ENCODE measurements at regions not wholly inside any gene's neighbourhood (a gene's known extent, or its start where the extent isn't known, plus 50 kb on each side); places are given as distances from the start of the nearest gene placed in this dataset.

- DNase-seq (ENCODE audit: low read depth in 2 of 2) = no peak
Observed at GRCh38 chr6:16852671-16853070, 91.4 kb upstream of the ATXN1 start.

GRCh38 chr6:16851758-16852157 lies 90.5 kb upstream of the ATXN1 start:
- DNase-seq (ENCODE audit: low read depth in 2 of 2) = no peak

DNA sequence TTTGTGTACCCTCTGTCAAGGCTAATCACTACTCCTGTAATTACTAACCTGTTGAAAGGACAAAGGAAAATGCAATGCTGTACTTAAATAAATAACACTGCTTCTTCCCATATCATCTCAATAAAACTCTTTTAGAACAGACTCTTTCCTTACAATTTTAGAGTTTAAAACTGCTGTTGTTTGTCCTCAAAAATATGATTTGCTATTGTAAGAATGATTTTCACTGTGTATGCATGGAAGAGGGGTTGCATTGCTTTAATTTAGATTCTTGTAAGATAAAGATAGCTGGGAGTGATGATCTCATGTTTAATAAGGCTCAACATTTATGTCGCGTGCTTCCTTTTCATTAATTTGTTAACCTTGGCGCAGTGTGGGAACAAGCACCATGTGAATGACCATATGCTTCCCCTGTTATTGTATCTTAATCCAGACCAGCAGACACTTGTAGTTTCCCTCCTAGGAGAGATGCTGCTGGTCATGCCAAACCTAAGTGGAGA lies 89.8 kb upstream of the ATXN1 start:
- DNase-seq (ENCODE audit: low read depth in 2 of 2) = no peak

GRCh38 chr6:16850681-16851026 lies 89.4 kb upstream of the ATXN1 start:
- no peak for DNase-seq (ENCODE audit: low read depth in 2 of 2)

DNA sequence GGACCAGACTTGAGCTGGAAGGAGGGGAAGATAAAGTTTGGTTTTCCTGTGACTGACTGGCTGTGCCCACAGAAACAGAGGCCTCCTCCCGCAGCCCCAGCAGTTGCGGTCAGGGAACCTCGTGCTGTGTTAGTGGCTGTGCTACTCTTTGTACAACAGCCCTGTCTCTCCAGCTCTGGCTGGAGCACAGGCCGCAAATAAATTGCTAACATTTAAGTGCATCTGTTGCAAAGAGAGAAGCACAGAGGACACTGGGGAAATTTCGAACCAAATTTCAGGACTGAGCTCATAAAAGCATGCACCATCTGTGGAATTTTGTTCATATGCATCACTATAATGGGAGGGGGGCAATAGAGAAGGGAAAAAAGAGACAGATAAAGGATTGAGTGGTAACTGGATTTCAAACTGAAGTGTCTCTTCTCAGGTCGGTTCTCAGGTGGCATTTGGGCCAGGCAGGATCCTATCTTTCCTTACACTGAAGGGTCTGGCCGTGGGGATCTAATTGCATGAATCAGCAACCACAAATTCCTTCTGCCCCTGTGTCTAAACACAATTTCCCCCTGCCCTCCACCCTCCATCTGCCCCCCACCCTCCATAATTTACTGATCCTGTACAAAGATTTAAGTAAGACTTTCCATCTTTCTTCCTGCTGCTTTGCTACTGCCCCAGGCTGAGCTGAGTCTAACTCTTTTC lies 88.9 kb upstream of the ATXN1 start:
- DNase-seq (ENCODE audit: low read depth in 2 of 2) = no peak

- no peak for DNase-seq (ENCODE audit: low read depth in 2 of 2)
Observed at GRCh38 chr6:16849280-16849987, 88.2 kb upstream of the ATXN1 start.

DNA sequence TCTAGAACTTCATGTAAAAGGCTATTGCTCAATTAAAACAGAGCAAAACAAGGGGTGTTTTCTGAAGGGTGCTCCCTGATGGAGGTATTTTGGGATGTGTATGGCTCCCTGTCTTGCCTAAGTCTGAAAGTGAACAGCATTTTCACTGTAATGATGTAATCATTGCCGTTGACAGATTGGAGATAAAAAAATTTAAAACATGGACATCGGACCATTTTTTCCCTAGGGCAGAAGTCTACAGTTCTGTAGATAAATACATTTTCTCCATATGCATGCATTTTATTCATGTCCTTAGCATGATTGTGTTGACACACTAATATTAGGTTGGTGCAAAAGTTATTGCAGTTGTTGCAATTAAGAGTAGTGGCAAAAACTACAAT lies 85.1 kb upstream of the ATXN1 start:
- no peak for DNase-seq (ENCODE audit: low read depth in 2 of 2)

DNA sequence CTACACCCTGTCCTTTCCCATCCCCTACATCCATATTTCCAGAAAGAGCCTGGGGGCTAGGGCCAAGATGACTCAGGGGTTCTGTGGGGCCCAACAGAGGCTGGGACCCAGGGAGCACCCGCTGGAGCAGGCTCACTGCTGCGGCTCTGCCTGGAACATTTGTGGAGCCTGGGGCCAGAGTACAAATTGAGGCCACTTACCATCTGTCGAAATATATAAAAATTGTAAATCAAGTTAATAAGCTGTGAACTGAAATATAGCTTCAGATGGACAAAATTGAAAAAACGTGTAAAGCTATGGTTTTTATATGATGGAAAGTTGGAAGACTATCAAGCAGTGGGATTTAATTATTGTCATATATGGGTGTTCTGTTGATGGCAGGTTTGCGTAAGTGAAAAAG lies 82.9 kb upstream of the ATXN1 start:
- no peak for DNase-seq (ENCODE audit: low read depth in 2 of 2)

DNA sequence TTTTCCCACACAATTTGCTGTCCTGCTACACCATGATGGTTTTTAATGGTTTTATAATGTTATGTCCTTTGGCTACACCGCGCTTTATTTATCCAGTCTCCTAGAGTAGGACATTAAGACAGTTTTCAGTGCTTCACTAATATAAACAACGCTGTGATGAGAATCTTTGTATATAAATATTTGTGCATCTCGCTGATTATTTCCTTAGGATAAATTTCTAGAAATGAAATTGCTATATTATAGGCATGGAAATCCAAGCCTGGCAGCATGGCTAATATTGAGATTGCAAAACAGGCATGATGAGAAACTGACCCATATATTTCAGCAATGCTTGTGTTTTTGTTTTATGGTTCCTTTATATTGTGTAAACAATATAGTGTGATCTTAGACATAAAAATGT lies 81.4 kb upstream of the ATXN1 start:
- no peak for DNase-seq (ENCODE audit: low read depth in 2 of 2)

DNA sequence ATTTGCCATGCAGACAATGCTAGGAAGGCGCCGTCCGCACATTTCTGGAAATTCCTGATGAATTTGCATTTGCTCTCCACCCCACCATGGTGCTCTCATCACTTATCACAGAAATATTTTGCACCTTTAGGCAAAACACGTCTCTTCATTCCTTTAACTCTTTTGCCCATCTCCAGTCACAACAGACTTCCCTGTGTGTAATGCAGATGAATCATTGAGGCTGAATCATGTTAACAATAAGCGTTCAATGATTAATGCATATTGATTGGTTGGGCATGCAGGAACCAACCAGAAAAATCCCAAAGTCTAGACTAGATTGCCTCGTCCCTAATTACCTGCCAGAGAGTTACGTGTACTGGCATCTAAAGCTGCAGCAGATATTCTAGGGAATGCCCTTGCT lies 80.0 kb upstream of the ATXN1 start:
- DNase-seq (ENCODE audit: low read depth in 2 of 2) = no peak

- no peak for DNase-seq (ENCODE audit: low read depth in 2 of 2)
Observed at GRCh38 chr6:16840725-16841124, 79.5 kb upstream of the ATXN1 start.

DNA sequence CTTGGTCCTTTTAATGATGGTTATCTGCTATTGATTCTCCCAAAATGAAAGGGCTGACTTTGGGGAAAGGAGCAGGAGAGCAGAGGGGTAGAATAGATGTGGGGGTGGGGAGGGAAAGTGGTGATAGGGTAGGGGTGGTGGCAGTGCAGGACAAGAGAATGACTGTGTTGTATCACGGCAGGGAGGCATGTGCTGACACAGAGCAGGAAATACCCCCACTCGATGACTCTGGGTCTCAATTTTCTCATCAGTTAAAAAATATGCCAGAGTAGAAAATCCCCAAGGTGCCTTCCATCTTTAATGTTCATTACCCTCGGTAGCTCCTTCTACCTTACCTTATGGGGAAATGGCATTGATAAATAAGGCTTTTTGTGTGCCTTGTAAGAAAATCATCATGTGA lies 79.0 kb upstream of the ATXN1 start:
- no peak for DNase-seq (ENCODE audit: low read depth in 2 of 2)

DNA sequence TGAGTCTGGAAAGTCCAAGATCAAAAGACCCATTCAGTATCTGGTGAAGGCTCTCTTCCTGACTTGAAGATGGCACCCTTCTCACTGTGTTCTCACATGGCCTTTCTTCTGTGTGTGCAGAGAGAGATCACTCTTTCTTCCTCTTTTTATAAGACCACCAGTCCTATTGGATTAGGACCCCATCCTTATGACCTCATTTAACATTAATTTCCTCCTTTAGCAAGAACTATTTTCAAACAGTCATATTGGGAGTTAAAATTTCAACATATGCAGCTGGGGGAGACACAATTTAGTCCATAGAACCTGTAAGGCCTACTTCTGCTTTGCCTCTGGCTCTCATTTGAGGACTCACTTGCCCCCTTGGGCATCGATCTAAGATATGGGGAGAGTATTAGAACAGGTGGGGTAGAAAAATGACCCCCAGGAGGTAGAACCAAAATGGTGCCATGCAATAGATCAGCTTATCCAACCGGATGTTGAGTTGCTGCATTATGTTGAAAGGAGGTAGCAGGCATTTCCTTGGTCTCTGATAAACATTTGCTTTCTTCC lies 78.4 kb upstream of the ATXN1 start:
- no peak for DNase-seq (ENCODE audit: low read depth in 2 of 2)

GRCh38 chr6:16837217-16837972 lies 76.1 kb upstream of the ATXN1 start:
- DNase-seq (ENCODE audit: low read depth in 2 of 2) = no peak

DNA sequence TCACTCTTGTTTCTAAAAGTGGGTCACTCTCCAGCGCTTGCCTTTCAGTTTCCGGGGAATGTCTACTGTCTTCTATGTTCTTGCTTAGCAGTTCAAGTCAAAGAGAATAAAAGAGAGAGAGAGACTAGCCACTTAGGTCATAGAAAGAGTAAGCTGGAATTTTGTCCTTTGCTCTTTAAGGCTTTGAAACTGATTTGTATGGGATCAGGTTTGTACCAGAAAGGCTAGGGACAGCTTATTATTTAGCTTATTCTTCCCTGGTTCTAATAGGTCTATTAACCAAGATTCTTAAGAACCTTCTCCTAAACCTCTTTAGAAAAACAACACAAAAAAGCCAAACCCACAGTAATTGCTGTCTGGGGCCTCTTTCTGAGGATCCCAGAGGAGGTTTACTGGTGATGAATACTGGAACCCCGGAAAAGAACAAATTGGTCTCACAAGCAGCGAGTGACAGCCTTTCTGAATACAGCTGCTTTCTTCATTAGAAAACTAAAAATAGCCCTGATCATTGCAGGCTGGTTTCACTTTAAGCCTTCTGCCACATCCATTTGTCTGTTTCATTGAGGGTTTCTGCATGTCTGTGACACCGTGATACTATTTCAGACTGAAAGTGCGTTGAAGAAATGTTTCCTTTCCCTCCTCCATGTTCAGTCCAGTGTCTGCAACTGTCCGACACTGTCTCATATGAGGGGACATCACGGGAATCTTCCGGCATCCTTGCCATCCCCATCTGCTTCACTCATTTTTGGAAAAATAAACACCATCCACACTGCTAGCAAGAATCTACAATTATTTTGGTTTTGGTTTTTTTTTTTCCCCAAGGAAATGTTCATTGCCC lies 75.1 kb upstream of the ATXN1 start:
- DNase-seq (ENCODE audit: low read depth in 2 of 2) = no peak

DNA sequence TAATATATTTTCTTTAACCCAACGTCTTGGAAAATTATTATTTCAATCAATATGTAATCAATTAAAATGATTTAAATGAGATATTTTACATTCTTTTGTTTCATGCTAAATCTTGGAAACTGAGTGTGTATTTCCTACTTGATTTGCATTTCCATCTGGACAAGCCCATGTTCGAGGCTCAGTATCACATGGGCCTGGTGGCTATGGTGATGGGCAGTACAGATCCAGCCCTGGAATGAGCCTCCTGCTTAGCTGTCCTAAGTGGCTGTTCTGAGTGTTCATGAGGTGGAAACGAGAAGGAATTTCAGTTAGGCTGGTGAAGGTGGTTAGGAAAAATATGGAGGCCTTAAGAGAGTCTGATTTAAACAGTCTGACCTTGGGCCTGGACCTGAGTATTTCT lies 73.0 kb upstream of the ATXN1 start:
- DNase-seq (ENCODE audit: low read depth in 2 of 2) = no peak

- no peak for DNase-seq (ENCODE audit: low read depth in 2 of 2)
Observed at GRCh38 chr6:16832721-16833120, 71.5 kb upstream of the ATXN1 start.

- no peak for DNase-seq (ENCODE audit: low read depth in 2 of 2)
Observed at GRCh38 chr6:16832043-16832567, 70.8 kb upstream of the ATXN1 start.

DNA sequence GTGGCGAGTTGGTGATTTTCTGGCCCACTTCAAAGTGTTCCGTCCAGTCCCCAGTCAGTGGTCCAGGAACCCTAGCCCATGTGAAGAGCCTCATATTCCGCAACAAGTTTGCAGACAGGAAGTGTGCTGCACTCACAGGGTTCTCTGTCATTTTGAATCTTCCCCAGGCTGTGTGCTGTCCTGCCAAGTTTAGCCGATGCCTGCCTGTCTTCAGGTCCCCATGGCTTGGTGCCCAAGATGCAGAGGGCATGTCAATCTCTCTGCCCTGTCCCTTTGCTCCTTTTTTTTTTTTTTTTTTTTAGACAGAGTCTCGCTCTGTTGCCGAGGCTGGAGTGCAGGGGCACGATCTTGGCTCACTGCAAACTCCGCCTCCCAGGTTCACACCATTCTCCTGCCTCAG lies 69.9 kb upstream of the ATXN1 start:
- DNase-seq (ENCODE audit: low read depth in 2 of 2) = no peak

DNA sequence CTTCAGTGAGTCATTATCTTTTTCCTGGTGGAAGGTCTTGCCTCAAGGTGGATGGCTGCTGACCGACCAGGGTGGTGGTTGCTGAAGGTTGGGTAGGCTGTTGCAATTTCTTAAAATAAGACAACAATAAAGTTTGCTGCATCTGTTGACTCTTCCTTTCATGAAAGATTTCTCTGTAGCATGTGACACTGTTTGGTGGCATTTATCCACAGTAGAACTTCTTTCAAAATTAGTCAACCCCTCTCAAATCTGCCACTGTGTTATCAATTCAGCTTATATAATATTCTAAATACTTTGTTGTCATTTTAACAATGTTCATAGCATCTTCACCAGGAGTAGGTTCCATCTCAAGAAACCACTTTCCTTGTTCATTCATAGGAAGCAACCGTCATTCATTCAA lies 66.8 kb upstream of the ATXN1 start:
- DNase-seq (ENCODE audit: low read depth in 2 of 2) = no peak

- no peak for DNase-seq (ENCODE audit: low read depth in 2 of 2)
Observed at GRCh38 chr6:16827627-16828026, 66.4 kb upstream of the ATXN1 start.

GRCh38 chr6:16825784-16826183 lies 64.5 kb upstream of the ATXN1 start:
- no peak for DNase-seq (ENCODE audit: low read depth in 2 of 2)

Data from stimulated activated CD8-positive, alpha-beta memory T cell treated with anti-CD3 and anti-CD28 coated beads, Interleukin-7, amount 100 ng/mL, for 1 hour (primary cell).